ENCODE measurements at regions not wholly inside any gene's neighbourhood (a gene's known extent, or its start where the extent isn't known, plus 50 kb on each side); places are given as distances from the start of the nearest gene placed in this dataset.

DNA sequence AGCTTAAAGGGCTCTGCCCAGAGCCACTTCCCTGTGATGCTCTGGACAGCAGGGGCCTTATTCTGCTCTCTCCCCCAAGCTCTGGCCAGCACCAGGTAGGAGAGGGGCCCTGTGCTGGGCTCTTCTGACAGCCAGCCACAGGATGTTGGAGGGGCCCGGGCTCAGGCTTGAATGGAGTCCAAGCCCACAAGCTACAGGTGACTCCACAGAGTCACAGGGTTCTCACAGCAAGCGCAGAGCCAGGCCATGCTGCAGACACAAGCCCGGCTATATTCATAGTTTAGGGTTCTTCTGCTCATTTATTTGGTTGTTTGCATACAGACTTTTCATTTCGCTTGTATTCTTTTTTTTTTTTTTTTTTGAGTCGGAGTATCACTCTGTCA lies 1392.8 kb downstream of the BRD1 start:
- no peak for DNase-seq (ENCODE audit: low read depth)
- no peak overlapping the region for H3K4me3 ChIP-seq (ENCODE audit: low read length)
- TF ChIP-seq, protein P1, sequence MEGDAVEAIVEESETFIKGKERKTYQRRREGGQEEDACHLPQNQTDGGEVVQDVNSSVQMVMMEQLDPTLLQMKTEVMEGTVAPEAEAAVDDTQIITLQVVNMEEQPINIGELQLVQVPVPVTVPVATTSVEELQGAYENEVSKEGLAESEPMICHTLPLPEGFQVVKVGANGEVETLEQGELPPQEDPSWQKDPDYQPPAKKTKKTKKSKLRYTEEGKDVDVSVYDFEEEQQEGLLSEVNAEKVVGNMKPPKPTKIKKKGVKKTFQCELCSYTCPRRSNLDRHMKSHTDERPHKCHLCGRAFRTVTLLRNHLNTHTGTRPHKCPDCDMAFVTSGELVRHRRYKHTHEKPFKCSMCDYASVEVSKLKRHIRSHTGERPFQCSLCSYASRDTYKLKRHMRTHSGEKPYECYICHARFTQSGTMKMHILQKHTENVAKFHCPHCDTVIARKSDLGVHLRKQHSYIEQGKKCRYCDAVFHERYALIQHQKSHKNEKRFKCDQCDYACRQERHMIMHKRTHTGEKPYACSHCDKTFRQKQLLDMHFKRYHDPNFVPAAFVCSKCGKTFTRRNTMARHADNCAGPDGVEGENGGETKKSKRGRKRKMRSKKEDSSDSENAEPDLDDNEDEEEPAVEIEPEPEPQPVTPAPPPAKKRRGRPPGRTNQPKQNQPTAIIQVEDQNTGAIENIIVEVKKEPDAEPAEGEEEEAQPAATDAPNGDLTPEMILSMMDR (IDR thresholded peaks at IDR 0.05; ENCODE audit: insufficient read depth, low read depth, low read length, missing control alignments), result no peak

DNA sequence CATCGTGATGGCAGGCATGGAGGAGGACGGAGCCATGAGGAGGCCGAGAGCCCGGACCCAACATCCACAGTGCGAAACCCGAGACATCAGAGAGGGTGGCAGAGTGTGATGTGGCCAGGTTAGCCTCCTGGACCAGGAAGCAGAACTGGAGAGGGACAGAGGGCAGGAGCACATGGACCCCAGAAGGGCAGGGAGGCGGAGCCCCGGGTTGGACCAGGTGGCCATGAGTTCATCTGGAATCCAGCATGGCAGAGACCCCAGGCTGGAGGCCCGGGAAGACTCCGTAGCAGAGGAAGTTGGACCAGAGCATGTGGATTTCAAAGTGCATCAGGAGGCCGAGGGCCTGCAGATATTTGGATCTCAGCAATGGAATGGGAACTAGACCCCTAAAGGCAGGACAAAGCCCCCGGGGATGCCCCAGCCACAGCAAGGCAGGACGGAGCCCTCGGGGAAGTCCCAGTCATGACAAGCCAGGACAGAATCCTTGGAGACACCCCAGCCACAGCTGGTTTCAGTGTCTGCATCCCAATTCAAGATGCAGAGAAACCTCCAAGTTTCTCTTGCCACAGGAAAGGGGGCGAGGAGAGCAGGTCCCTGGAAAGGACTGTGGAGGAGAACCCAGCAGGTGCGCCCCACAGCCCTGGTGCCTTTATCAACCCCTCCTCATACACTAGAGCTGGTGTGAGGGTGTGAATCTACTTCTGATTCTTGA lies 1393.4 kb downstream of the BRD1 start:
- H3K4me3 ChIP-seq (ENCODE audit: low read length), result no peak overlapping the region
- TF ChIP-seq, protein P1 (IDR thresholded peaks at IDR 0.05; ENCODE audit: insufficient read depth, low read depth, low read length, missing control alignments), result no peak
- DNase-seq (ENCODE audit: low read depth), result no peak

DNA sequence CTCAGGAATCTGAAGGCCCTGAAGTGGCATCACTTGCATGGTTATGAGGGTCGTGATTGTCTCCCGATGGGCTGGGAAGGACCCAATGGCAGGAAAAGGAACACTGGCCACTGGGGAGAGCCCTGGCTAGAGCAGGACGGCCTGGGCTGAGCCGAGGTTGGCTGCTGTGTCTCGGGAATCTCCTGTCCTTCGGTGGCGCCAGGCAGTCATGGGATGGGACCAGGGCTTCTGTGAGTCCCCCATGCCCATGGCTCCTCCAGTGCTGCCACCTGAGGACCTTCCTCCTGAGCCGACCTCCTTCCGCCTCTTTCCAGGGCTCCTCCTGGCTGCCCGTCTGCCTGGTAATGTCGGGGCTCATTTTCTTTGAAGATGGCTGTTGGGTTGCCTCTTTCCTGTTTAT lies 1394.0 kb downstream of the BRD1 start:
- no peak for DNase-seq (ENCODE audit: low read depth)
- no peak overlapping the region for H3K4me3 ChIP-seq (ENCODE audit: low read length)
- TF ChIP-seq, protein P1 (IDR thresholded peaks at IDR 0.05; ENCODE audit: insufficient read depth, low read depth, low read length, missing control alignments), result no peak

DNA sequence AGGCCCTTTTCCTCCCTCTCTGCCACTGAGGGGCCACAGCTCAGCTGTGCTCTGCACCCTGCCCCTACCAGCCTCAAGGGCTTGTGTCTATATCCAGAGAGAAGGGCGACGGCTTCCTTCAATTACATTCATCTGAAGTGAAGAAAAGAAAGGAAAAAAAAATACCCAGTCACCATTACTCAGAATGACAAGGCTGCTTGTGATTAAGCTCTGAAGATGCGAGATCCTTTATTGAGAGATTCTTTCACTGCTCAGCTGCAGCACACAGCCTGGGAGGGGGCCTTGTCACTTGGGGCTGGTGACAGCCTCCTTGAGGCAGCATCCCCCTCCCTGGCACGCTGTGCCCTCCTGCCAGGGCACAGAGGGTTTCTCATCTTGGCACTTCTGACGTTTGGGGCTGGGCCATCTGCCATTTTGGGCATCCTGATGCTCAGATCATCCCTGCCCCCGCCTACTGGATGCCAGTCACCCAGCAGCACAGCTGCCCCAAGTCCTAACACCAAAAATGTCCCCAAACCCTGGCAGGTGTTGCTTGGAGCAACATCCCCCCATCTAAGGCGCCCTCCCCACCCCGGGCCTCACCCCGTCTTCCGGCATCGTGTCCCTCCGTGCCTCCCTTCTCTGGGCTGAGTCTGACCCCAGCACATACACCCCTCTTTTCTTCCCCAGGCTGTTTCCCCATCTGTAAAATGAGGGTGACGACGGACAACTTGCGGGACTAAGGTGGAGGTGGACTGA lies 1394.7 kb downstream of the BRD1 start:
- no peak for DNase-seq (ENCODE audit: low read depth)
- H3K4me3 ChIP-seq (ENCODE audit: low read length), result no peak overlapping the region
- TF ChIP-seq, protein P1 (IDR thresholded peaks at IDR 0.05; ENCODE audit: insufficient read depth, low read depth, low read length, missing control alignments), result no peak

GRCh38 chr22:48431536-48432315 lies 1395.9 kb downstream of the BRD1 start:
- no peak overlapping the region for H3K4me3 ChIP-seq (ENCODE audit: low read length)
- TF ChIP-seq, protein P1 (IDR thresholded peaks at IDR 0.05; ENCODE audit: insufficient read depth, low read depth, low read length, missing control alignments), result no peak
- no peak for DNase-seq (ENCODE audit: low read depth)

DNA sequence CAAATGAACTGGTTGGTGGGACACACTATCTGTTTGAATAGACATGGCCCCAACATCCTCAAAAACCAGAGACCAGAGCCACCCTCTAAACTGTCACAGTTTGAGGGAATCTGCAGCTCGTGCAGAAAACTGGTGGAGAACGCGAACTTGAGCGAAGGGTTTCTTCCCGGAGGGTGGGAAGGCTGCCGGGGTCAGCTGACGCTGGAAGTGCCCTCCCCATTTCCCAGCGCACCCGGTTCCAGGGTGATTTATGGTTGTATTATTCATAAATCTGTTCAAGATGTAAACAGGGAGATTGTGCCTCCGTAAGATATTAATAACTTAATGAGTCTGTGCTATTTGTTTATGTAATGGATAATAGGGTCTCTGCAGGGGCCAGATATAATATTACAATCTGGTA lies 1396.7 kb downstream of the BRD1 start:
- TF ChIP-seq, protein P1 (IDR thresholded peaks at IDR 0.05; ENCODE audit: insufficient read depth, low read depth, low read length, missing control alignments), result no peak
- no peak for DNase-seq (ENCODE audit: low read depth)
- no peak overlapping the region for H3K4me3 ChIP-seq (ENCODE audit: low read length)

Measured in epithelial cell of esophagus (primary cell).